Lower leg skin (tissue), 3 donors: ENCODE measurements at regions not wholly inside any gene's neighbourhood (a gene's known extent, or its start where the extent isn't known, plus 50 kb on each side); places are given as distances from the start of the nearest gene placed in this dataset.

Experiments
- POLR2A ChIP-seq, 2 donors: fragments of 450-650 bp; IDR thresholded peaks; one replicate each; pipeline ENCODE4 v1.6.1; 2016 to 2017; ENCODE audit warnings: antibody characterized with exemption in 2 of 2, mild to moderate bottlenecking in 1 of 2, moderate library complexity in 1 of 2
- TF ChIP-seq, protein P1 (sequence below), 3 donors: fragments of 450-650 bp; IDR thresholded peaks; one replicate each; pipeline ENCODE4 v1.5.1; 2016; ENCODE audit warnings: antibody characterized with exemption in 3 of 3, mild to moderate bottlenecking in 3 of 3, moderate library complexity in 2 of 3

DNA sequence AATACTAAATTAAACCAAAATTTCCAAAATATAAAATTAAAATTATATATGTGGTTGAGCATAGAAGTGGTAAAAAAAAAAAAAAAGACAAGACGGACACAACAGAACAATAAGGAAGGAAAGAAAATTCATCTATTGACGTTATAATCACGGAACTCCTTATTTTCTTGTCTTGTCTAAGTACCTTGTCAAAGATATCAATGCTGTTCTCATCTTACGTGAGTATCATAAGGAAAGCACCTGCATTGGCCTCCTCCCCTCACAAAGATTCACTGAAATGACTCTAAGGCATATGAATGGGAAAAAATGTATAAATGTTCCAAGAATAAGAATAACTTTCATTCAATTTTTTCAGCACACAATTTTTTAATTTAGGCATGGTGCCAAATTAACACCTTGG, 135.4 kb downstream of the PPP1R3A start:
- TF ChIP-seq, protein P1, sequence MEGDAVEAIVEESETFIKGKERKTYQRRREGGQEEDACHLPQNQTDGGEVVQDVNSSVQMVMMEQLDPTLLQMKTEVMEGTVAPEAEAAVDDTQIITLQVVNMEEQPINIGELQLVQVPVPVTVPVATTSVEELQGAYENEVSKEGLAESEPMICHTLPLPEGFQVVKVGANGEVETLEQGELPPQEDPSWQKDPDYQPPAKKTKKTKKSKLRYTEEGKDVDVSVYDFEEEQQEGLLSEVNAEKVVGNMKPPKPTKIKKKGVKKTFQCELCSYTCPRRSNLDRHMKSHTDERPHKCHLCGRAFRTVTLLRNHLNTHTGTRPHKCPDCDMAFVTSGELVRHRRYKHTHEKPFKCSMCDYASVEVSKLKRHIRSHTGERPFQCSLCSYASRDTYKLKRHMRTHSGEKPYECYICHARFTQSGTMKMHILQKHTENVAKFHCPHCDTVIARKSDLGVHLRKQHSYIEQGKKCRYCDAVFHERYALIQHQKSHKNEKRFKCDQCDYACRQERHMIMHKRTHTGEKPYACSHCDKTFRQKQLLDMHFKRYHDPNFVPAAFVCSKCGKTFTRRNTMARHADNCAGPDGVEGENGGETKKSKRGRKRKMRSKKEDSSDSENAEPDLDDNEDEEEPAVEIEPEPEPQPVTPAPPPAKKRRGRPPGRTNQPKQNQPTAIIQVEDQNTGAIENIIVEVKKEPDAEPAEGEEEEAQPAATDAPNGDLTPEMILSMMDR (IDR thresholded peaks at IDR 0.05), result no peak
- TF ChIP-seq POLR2A (IDR thresholded peaks at IDR 0.05), result no peak
